Activated naive CD4-positive, alpha-beta T cell treated with anti-CD3 and anti-CD28 coated beads for 36 hours (primary cell): ENCODE measurements at regions not wholly inside any gene's neighbourhood (a gene's known extent, or its start where the extent isn't known, plus 50 kb on each side); places are given as distances from the start of the nearest gene placed in this dataset.
"Not testable (repeated sequence)": the region's sequence is repeated elsewhere in the genome, so short reads cannot be mapped to it uniquely, and the experiment has no call there.

Experiments used
- CTCF ChIA-PET: fragments of 350-600 bp; sonication (Branson Sonifier 250); formaldehyde crosslinking; loops from one replicate; lab custom pipeline; 2021; ENCODE audit warnings: antibody characterized with exemption; lab: Charles Lee
- DNase-seq: peaks from one replicate; pipeline ENCODE4 v3.0.0-alpha.2; 2020
- H3K27ac Mint-ChIP-seq: one replicate; pipeline ENCODE4 v1.8.0; 2021; ENCODE audit warnings: mild to moderate bottlenecking, mixed read lengths
- H3K27me3 Mint-ChIP-seq: one replicate; pipeline ENCODE4 v1.8.0; 2021; ENCODE audit warnings: low read depth, mixed read lengths
- H3K36me3 Mint-ChIP-seq: one replicate; pipeline ENCODE4 v1.8.0; 2021; ENCODE audit warnings: low read depth, mixed read lengths
- H3K4me1 Mint-ChIP-seq: one replicate; pipeline ENCODE4 v1.8.0; 2021; ENCODE audit warnings: low read depth, mixed read lengths
- H3K4me3 Mint-ChIP-seq: one replicate; pipeline ENCODE4 v1.8.0; 2021; ENCODE audit warnings: mild to moderate bottlenecking, moderate library complexity, mixed read lengths
- H3K9me3 Mint-ChIP-seq: one replicate; pipeline ENCODE4 v1.8.0; 2021; ENCODE audit warnings: mixed read lengths
- intact Hi-C: fragments of 100-400 bp; cut with micrococcal nuclease; formaldehyde crosslinking; loops from one replicate; pipeline ENCODE4 v1.15.1; 2023

- H3K27ac Mint-ChIP-seq: no peak overlapping the region
- no peaks in the 10 kb centered on the region for H3K36me3 Mint-ChIP-seq
- H3K4me1 Mint-ChIP-seq: no peaks in the 10 kb centered on the region
- peaks cover 6% of the 10 kb centered on the region for H3K27me3 Mint-ChIP-seq
- intact Hi-C loops: no loop called here
- DNase-seq: no peak
- no peaks in the 10 kb centered on the region for H3K9me3 Mint-ChIP-seq
- CTCF ChIA-PET: no interaction called here
- H3K4me3 Mint-ChIP-seq: no peak overlapping the region
Observed at GRCh38 chr9:68626526-68626925, 78.5 kb upstream of the PIP5K1B start.

- CTCF ChIA-PET: no interaction called here
- Mint-ChIP-seq H3K27me3 (peaks cover 6% of the 10 kb centered on the region), H3K9me3 (no peaks in the 10 kb centered on the region), H3K27ac (no peak overlapping the region), H3K4me1 (no peaks in the 10 kb centered on the region), H3K4me3 (no peak overlapping the region), H3K36me3 (no peaks in the 10 kb centered on the region)
- intact Hi-C loops: no loop called here
- DNase-seq: no peak
Observed at GRCh38 chr9:68627104-68627503, 77.9 kb upstream of the PIP5K1B start.

GRCh38 chr9:68627594-68627993 lies 77.4 kb upstream of the PIP5K1B start:
- no peak overlapping the region for H3K27ac Mint-ChIP-seq
- no peaks in the 10 kb centered on the region for H3K9me3 Mint-ChIP-seq
- no peaks in the 10 kb centered on the region for H3K4me1 Mint-ChIP-seq
- no peak for DNase-seq
- H3K36me3 Mint-ChIP-seq: no peaks in the 10 kb centered on the region
- CTCF ChIA-PET: no interaction called here
- H3K27me3 Mint-ChIP-seq: peaks cover 6% of the 10 kb centered on the region
- intact Hi-C loops: no loop called here
- no peak overlapping the region for H3K4me3 Mint-ChIP-seq

GRCh38 chr9:68629042-68629441 lies 76.0 kb upstream of the PIP5K1B start:
- CTCF ChIA-PET: no interaction called here
- Mint-ChIP-seq H3K4me3 (no peak overlapping the region), H3K27ac (no peak overlapping the region), H3K4me1 (no peaks in the 10 kb centered on the region), H3K36me3 (no peaks in the 10 kb centered on the region), H3K9me3 (no peaks in the 10 kb centered on the region), H3K27me3 (no peaks in the 10 kb centered on the region)
- no peak for DNase-seq
- intact Hi-C loops: no loop called here

GRCh38 chr9:68631811-68632210 lies 73.2 kb upstream of the PIP5K1B start:
- Mint-ChIP-seq H3K4me1 (no peaks in the 10 kb centered on the region), H3K27ac (no peak overlapping the region), H3K27me3 (no peaks in the 10 kb centered on the region), H3K4me3 (no peak overlapping the region), H3K9me3 (no peaks in the 10 kb centered on the region), H3K36me3 (no peaks in the 10 kb centered on the region)
- CTCF ChIA-PET: interaction anchor here (0.6 kb wide), 1 partner anchor 1340 kb away, joined by 3 read pairs; no protein-coding TSS in a partner anchor
- intact Hi-C loops: no loop called here
- no peak for DNase-seq

GRCh38 chr9:68637020-68637419 lies 68.0 kb upstream of the PIP5K1B start:
- Mint-ChIP-seq H3K9me3 (no peaks in the 10 kb centered on the region), H3K27ac (no peak overlapping the region), H3K4me3 (no peak overlapping the region), H3K27me3 (no peaks in the 10 kb centered on the region), H3K36me3 (no peaks in the 10 kb centered on the region), H3K4me1 (no peaks in the 10 kb centered on the region)
- CTCF ChIA-PET: interaction anchor here (0.6 to 0.7 kb wide), 2 partner anchors 17 to 80 kb away, joined by 3 to 5 read pairs; no protein-coding TSS in a partner anchor
- DNase-seq: no peak
- intact Hi-C loops: no loop called here

GRCh38 chr9:68639261-68639660 lies 65.8 kb upstream of the PIP5K1B start:
- H3K4me1 Mint-ChIP-seq, H3K27me3 Mint-ChIP-seq, H3K4me3 Mint-ChIP-seq, H3K27ac Mint-ChIP-seq, intact Hi-C loops, CTCF ChIA-PET, DNase-seq, H3K9me3 Mint-ChIP-seq, H3K36me3 Mint-ChIP-seq: not testable (repeated sequence)

- no peak for DNase-seq
- CTCF ChIA-PET: interaction anchor here (1.2 kb wide), 1 partner anchor 81 kb away, joined by 4 read pairs; no protein-coding TSS in a partner anchor
- no peaks in the 10 kb centered on the region for H3K36me3 Mint-ChIP-seq
- no peaks in the 10 kb centered on the region for H3K9me3 Mint-ChIP-seq
- intact Hi-C loops: no loop called here
- H3K4me1 Mint-ChIP-seq: no peaks in the 10 kb centered on the region
- no peak overlapping the region for H3K27ac Mint-ChIP-seq
- H3K27me3 Mint-ChIP-seq: no peaks in the 10 kb centered on the region
- no peak overlapping the region for H3K4me3 Mint-ChIP-seq
Observed at GRCh38 chr9:68640421-68641089, 64.5 kb upstream of the PIP5K1B start.

- Mint-ChIP-seq H3K9me3 (no peaks in the 10 kb centered on the region), H3K36me3 (no peaks in the 10 kb centered on the region), H3K4me3 (no peak overlapping the region), H3K4me1 (no peaks in the 10 kb centered on the region), H3K27ac (no peak overlapping the region), H3K27me3 (peaks cover 2% of the 10 kb centered on the region)
- CTCF ChIA-PET: no interaction called here
- intact Hi-C loops: no loop called here
- DNase-seq: no peak
Observed at GRCh38 chr9:68643901-68644809, 60.9 kb upstream of the PIP5K1B start.

- intact Hi-C loops: no loop called here
- Mint-ChIP-seq H3K27ac (no peak overlapping the region), H3K36me3 (no peaks in the 10 kb centered on the region), H3K27me3 (peaks cover 5% of the 10 kb centered on the region), H3K4me1 (no peaks in the 10 kb centered on the region), H3K9me3 (no peaks in the 10 kb centered on the region), H3K4me3 (no peak overlapping the region)
- CTCF ChIA-PET: no interaction called here
- DNase-seq: no peak
Observed at GRCh38 chr9:68644831-68645230, 60.2 kb upstream of the PIP5K1B start.

GRCh38 chr9:68648164-68648563 lies 56.9 kb upstream of the PIP5K1B start:
- Mint-ChIP-seq H3K9me3 (no peaks in the 10 kb centered on the region), H3K4me3 (no peak overlapping the region), H3K4me1 (peaks cover 20% of the 10 kb centered on the region), H3K27me3 (peaks cover 13% of the 10 kb centered on the region), H3K36me3 (no peaks in the 10 kb centered on the region), H3K27ac (no peak overlapping the region)
- CTCF ChIA-PET: no interaction called here
- intact Hi-C loops: no loop called here
- DNase-seq: no peak

GRCh38 chr9:68648971-68649370 lies 56.1 kb upstream of the PIP5K1B start:
- Mint-ChIP-seq H3K9me3 (no peaks in the 10 kb centered on the region), H3K27me3 (peaks cover 13% of the 10 kb centered on the region), H3K4me3 (no peak overlapping the region), H3K4me1 (peaks cover 23% of the 10 kb centered on the region), H3K27ac (no peak overlapping the region), H3K36me3 (no peaks in the 10 kb centered on the region)
- intact Hi-C loops: no loop called here
- CTCF ChIA-PET: no interaction called here
- no peak for DNase-seq
